ENCODE measurements at regions not wholly inside any gene's neighbourhood (a gene's known extent, or its start where the extent isn't known, plus 50 kb on each side); places are given as distances from the start of the nearest gene placed in this dataset.

DNA sequence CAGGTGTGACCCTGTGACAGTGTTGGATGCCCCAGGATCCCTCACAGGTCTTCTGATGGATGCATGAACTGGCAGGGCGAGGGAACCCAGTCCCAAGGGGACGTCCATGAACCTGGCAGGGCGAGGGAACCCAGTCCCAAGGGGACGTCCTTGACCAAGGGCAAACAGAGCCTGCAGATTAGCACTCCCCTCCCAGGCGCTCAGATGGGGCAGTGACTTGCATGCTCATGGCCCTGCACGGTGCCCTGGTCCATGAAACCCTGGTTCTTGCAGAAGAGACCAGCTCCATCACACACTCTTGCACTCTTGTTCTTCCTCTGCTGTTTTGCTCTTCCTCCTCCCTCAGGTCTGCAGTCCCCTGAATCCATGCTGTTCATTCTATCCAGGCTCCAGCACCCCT is 192.7 kb downstream of the GALR1 start:
- intact Hi-C loops (cut with DNase I; ENCODE audit: low total_unique reads), result no loop called here
- Histone ChIP-seq H3K27me3 (peaks cover 0 to 10% of the 10 kb centered on the region in 2 donors), H3K9me3 (no peaks in the 10 kb centered on the region), H3K27ac (no peak overlapping the region), H3K36me3 (no peaks in the 10 kb centered on the region), H3K4me3 (no peak overlapping the region), H3K4me1 (no peaks in the 10 kb centered on the region)
- TF ChIP-seq, protein P1, sequence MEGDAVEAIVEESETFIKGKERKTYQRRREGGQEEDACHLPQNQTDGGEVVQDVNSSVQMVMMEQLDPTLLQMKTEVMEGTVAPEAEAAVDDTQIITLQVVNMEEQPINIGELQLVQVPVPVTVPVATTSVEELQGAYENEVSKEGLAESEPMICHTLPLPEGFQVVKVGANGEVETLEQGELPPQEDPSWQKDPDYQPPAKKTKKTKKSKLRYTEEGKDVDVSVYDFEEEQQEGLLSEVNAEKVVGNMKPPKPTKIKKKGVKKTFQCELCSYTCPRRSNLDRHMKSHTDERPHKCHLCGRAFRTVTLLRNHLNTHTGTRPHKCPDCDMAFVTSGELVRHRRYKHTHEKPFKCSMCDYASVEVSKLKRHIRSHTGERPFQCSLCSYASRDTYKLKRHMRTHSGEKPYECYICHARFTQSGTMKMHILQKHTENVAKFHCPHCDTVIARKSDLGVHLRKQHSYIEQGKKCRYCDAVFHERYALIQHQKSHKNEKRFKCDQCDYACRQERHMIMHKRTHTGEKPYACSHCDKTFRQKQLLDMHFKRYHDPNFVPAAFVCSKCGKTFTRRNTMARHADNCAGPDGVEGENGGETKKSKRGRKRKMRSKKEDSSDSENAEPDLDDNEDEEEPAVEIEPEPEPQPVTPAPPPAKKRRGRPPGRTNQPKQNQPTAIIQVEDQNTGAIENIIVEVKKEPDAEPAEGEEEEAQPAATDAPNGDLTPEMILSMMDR (IDR thresholded peaks at IDR 0.05), result no peak
- TF ChIP-seq POLR2AphosphoS5 (IDR thresholded peaks at IDR 0.05) (no peak), POLR2A (IDR thresholded peaks at IDR 0.05) (no peak)
- DNase-seq (ENCODE audit: low spot score in 2 of 2), result no peak

- Histone ChIP-seq H3K27ac (no peak overlapping the region), H3K4me1 (no peaks in the 10 kb centered on the region), H3K9me3 (no peaks in the 10 kb centered on the region), H3K27me3 (peaks cover 0 to 10% of the 10 kb centered on the region in 2 donors), H3K4me3 (no peak overlapping the region), H3K36me3 (no peaks in the 10 kb centered on the region)
- DNase-seq (ENCODE audit: low spot score in 2 of 2), result no peak
- intact Hi-C loops (cut with DNase I; ENCODE audit: low total_unique reads), result no loop called here
- no peak for TF ChIP-seq POLR2A (IDR thresholded peaks at IDR 0.05)
- TF ChIP-seq POLR2AphosphoS5 (IDR thresholded peaks at IDR 0.05), result no peak
- TF ChIP-seq, protein P1 (IDR thresholded peaks at IDR 0.05), result no peak
Measured at GRCh38 chr18:77444385-77444784, 194.7 kb downstream of the GALR1 start.

DNA sequence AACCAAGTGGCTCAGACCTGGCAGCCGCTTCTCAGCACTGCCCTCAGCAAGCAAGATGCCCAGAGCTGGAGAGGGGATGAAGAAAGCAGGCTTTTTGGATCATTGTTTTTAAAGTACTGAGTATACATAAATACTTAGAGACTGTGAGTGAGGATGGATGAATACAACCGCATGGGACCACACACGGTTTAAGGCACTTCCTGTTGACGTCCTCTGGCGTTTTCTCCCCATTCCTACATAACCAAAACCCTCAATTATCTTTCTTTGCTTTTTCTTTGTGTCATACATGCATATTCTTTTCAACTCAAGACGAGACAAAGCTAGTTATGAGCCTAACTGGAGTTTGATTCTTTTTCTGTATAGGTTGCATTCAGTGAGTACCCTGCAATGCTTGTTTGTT is 198.4 kb downstream of the GALR1 start:
- intact Hi-C loops (cut with DNase I; ENCODE audit: low total_unique reads), result no loop called here
- Histone ChIP-seq H3K4me3 (no peak overlapping the region), H3K27ac (no peak overlapping the region), H3K36me3 (no peaks in the 10 kb centered on the region), H3K27me3 (peaks cover 0 to 1% of the 10 kb centered on the region in 2 donors), H3K9me3 (no peaks in the 10 kb centered on the region), H3K4me1 (no peaks in the 10 kb centered on the region)
- no peak for DNase-seq (ENCODE audit: low spot score in 2 of 2)
- no peak for TF ChIP-seq POLR2A (IDR thresholded peaks at IDR 0.05)
- TF ChIP-seq, protein P1 (IDR thresholded peaks at IDR 0.05), result no peak
- TF ChIP-seq POLR2AphosphoS5 (IDR thresholded peaks at IDR 0.05), result no peak

DNA sequence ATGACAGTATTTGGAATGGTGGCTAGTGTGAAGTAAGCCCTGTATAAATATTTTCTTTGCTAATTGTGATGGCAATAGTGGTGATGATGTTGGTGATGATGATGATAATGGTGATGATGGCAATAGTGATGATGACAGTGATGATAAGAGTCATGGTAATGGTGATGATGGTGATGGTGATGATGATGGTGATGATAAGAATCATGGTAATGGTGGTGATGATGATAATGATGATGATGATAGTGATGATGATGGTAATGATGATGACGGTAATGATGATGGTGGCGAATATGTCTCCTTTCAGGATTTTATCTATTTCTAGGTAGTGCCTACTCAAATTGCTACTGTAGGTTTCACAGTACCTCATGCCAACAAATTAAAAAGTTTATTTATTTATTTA is 205.4 kb downstream of the GALR1 start:
- Histone ChIP-seq H3K4me3 (no peak overlapping the region), H3K9me3 (no peaks in the 10 kb centered on the region), H3K36me3 (no peaks in the 10 kb centered on the region), H3K27me3 (no peaks in the 10 kb centered on the region), H3K27ac (no peak overlapping the region), H3K4me1 (no peaks in the 10 kb centered on the region)
- intact Hi-C loops (cut with DNase I; ENCODE audit: low total_unique reads), result no loop called here
- TF ChIP-seq POLR2A (IDR thresholded peaks at IDR 0.05), result no peak
- no peak for TF ChIP-seq POLR2AphosphoS5 (IDR thresholded peaks at IDR 0.05)
- TF ChIP-seq, protein P1 (IDR thresholded peaks at IDR 0.05), result no peak
- no peak for DNase-seq (ENCODE audit: low spot score in 2 of 2)

- H3K27ac ChIP-seq, result no peak overlapping the region
- intact Hi-C loops (cut with DNase I; ENCODE audit: low total_unique reads), result no loop called here
- H3K27me3 ChIP-seq, result no peaks in the 10 kb centered on the region
- no peaks in the 10 kb centered on the region for H3K4me1 ChIP-seq
- H3K9me3 ChIP-seq, result no peaks in the 10 kb centered on the region
- no peak for DNase-seq (ENCODE audit: low spot score in 2 of 2)
- H3K36me3 ChIP-seq, result no peaks in the 10 kb centered on the region
- TF ChIP-seq, protein P1 (IDR thresholded peaks at IDR 0.05), result no peak
- no peak for TF ChIP-seq POLR2AphosphoS5 (IDR thresholded peaks at IDR 0.05)
- no peak for TF ChIP-seq POLR2A (IDR thresholded peaks at IDR 0.05)
- no peak overlapping the region for H3K4me3 ChIP-seq
Measured at GRCh38 chr18:77457681-77458080, 208.0 kb downstream of the GALR1 start.
